Jurkat, Clone E6-1 (cell line): ENCODE measurements at regions not wholly inside any gene's neighbourhood (a gene's known extent, or its start where the extent isn't known, plus 50 kb on each side); places are given as distances from the start of the nearest gene placed in this dataset.
"Not testable (repeated sequence)": the region's sequence is repeated elsewhere in the genome, so short reads cannot be mapped to it uniquely, and the experiment has no call there.

Experiments
- DNase-seq: peaks from one replicate; pipeline ENCODE4 v3.0.0-alpha.2; 2011; ENCODE audit warnings: low read depth, low spot score
- H3K4me3 ChIP-seq: 2 replicates; pipeline ENCODE4 v1.5.1; 2011; ENCODE audit warnings: mild to moderate bottlenecking, low read length, control low read depth, moderate library complexity

DNA sequence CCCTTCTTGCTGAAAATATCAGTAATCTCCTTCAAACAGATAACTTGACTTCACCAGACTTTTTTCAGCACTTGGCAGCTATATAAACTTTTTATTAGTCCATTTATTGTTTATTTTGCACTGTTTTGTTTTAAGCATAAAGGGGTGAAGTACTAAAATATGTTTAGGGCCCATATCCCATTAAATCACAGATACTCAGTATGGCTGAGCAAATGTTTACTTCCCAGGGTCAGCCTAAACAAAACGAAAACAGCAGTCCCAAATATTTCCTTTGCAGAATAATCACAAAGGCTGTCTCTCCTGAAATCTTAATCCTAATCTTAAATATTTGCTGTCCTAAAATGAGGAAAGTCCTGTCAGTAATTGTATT lies 649.6 kb downstream of the TNS3 start:
- DNase-seq = no peak
- H3K4me3 ChIP-seq = no peak overlapping the region

DNA sequence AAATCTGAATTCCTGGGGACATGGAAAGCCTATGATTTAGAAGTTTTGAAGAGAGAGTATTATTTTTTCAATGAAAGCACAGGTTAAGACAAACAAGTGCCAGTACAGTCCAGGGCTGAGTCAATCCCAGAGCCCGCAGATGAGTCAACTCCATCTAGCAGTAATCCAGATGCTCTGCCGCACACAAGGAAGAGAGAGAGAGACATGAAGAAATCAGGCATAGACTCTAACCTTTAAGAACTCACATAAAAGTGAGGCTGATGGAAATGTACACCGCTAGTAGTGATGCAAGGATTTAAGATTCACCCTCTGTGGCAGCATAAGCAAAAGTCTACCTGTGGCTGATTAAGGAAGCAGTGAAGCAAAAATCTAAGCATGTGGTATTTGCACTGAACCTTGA lies 651.5 kb downstream of the TNS3 start:
- H3K4me3 ChIP-seq = no peak overlapping the region
- no peak for DNase-seq

DNA sequence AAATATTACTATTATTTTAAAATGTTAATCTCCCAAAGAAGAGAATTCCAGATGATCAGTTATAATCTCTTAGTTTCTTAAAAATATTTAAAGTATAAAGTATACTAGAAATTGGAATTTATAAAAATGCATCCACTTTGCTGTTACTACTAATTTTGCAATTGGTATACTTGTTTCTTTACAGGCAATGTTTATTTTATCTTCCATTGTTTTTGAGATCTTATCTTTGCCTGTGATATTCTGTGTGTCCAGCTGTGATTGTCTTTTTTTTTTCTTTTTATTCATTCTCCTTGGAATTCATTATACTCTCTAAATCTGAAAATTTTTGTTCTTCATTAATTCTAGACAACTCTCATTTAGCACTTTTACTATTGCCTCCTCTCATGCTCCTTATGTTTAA lies 652.6 kb downstream of the TNS3 start:
- DNase-seq = no peak
- H3K4me3 ChIP-seq = no peak overlapping the region

DNA sequence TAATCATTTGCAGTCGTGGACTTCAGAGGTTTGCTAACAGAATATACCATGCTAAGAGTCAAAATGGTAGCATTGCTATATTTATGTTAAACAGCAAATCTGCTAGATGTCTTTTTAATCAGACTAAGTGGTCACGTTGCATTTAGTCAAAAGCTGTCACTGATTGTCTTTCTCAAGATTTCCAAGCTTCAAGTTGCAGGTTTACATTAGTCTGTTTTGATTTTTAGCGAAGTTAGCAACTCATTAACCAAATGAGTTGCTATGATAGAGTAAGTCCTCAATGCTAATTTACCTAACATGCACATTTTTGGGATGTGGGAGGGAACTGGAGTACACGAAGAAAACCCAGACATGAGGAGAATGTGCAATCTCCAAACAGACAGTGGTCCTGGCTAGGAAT lies 653.2 kb downstream of the TNS3 start:
- no peak overlapping the region for H3K4me3 ChIP-seq
- no peak for DNase-seq

DNA sequence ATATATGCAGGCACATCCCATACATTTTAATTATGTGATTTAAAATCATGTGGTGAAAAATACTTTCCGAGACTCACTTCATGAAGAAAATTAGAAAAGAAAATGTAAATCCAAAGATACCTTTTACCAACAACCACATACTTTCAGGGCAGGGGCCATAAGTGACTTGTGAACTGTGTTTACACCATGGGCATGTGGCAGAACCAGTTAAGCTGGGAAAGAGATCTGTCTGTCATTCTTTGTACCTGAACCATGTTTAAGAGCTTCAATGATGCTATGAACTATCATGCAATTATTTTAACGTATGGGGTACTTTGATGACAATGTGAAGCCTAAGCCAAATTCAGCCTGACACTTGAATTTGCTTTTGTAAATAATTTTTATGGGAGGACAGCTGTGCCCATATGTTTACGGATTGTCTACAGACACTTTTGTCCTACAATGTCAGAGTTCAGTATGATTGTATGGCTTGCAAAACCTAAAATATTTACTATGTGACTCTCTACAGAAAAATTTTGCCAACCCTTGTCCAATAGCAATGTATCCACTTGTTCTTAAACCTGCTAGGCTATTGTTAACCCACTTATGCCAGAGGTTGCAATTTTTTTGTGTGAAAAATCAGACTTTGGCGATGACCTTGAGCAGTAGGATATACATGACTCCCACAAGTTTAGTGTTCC lies 654.6 kb downstream of the TNS3 start:
- no peak overlapping the region for H3K4me3 ChIP-seq
- no peak for DNase-seq

DNA sequence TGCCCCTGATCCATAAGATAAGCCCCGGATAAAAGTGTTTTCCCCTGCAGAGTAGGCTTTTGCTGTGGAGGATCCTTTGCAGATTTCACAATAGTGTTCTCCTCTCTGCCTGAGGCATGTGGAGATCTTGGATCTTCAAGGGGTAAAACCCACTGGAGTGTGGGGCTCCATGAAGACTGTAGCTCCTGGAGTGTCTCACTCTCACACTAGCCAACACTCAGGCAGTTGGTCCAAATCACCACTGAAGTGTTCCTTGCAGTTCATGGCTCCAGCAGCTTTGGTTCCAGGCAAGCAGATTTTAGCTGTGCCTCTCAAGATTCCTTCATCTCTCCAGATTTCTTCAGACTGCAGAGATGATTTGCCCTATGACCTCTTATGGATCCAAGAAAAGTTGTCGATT lies 665.3 kb downstream of the TNS3 start:
- H3K4me3 ChIP-seq = no peak overlapping the region
- no peak for DNase-seq

DNA sequence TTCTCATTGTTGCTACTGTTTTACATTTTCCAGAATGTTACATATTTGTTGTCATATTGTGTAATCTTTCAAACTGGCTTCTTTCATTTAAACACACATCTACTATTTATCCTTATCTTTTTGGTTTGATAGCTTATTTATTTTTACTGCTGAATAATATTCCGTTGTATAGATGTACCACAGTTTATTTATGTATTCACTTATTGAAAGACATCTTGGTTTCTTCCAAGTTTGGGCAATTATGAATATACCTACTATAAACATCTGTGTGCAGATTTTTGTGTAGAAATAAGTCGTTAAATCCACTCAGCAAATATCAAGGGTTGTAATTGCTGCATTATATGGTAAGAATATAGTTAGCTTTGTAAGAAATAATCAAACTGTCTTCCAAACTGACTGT lies 669.2 kb downstream of the TNS3 start:
- H3K4me3 ChIP-seq = no peak overlapping the region
- DNase-seq = no peak

DNA sequence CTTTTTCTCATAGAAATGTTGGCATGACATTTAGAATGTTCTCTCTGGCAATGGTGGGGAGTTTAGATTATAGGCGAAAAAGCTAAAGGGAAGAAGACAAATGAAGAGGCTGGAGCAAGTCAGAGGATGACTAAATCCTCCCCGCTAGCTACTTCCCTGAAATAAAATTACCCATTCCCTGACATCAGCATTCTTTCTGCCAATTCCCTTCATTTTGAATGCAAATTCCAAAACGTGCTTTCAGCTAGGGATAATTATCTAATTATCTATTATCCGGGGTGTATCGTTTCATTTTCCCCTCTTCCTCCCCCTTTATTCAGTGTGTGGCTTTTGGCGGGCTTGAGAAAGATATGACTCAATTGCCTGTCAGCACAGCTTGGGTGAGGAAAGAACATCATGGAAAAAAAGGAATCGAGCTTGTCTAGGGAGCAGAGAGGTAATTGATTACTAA lies 672.3 kb downstream of the TNS3 start:
- DNase-seq = no peak
- H3K4me3 ChIP-seq = no peak overlapping the region

DNA sequence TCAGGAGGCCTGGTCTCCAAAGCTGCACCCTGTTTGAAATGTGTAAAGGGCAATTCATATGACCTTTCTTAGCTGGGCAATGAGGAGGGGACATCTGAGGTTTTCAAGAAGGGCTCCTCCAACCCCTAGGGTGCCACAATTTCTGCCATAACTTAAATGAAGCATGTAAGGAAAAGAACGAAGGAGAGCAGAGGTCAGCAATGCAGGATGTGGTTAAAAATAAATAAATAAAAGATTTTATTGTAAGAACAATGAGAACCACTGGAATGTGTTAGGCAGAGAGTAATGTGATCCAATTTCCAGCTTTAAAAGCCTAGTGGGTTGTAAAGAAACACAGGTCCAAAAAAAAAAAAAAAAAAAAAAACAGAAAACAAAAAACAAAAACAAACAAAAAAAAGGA lies 673.1 kb downstream of the TNS3 start:
- no peak for DNase-seq

DNA sequence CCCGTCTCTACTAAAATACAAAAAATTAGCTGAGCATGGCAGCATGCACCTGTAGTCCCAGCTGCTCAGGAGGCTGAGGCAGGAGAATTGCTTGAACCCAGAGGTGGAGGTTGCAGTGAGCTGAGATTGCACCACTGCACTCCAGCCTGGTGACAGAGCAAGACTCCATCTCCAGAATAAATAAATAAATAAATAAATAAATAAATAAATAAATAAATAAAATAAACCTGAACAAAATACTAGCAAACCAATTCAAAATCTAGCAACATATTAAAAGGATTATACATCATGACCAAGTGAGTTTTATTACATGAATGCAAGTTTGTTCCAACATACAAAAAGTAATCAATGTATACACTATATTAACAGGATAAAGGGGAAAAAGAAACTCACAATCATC lies 677.4 kb downstream of the TNS3 start:
- H3K4me3 ChIP-seq, DNase-seq: not testable (repeated sequence)

More for the DNA sequence above, 673.1 kb downstream of the TNS3 start:
- no peak overlapping the region for H3K4me3 ChIP-seq

DNA sequence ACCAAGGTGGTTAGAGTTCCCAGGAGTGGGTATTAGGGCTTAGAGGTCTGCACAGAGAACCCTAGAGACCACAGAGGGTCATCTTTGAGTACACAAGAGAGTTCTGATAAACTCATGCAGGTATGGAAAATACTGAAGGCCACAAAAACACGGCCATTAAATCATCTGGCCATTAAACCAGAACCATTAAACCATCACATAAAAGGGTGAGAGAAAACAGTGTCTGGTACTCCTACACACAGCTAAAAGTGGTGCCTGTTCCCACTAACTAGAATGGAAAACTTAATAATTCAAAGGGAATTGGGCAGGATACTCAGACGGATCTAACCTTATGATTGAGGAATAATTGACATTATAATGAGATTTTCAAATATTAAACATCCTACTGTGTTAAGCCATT lies 679.4 kb downstream of the TNS3 start:
- no peak overlapping the region for H3K4me3 ChIP-seq
- DNase-seq = no peak

DNA sequence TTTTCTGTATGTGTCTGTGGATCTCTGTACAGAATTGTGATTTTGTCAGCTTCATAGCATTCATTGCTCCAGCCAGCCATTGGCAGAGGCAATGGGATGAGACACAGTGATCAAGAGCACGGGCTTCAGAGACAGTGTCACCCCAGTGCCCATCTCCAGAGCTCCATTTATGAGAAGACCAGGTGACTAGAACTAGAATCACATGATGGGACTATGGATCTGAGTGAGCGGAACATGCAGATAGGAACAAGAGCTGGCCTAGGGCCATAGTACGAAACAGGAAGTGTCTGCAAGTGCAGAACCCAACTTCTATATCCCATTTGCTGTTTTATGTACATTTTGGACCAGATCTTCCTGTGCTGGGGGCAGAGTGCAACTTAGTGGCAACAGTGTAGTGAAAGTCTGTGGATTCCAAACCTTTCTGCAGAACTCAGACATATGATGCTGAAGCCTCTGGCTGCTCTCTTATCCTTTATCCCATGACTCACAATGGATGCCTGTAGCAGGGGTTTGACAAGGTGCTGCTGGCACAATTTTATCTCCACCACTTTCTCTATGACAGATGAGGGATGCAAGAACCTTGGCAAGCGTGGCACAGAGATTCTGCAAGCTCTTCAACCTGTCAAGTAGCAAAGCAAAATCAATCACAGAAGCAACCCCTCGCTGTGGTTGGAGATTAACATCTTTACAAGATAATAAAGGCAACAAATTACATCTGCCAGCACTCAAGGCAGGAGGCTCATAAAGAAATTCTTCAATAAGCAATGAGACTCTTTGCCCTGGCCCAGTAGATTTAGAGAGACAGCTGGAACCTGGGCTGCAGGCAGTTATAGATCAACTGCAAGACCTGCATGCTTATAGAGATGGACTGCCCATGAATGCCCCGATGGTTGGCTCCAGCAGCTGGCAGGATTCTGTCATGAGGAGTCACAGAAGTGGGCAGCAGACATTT lies 681.3 kb downstream of the TNS3 start:
- H3K4me3 ChIP-seq = no peak overlapping the region
- no peak for DNase-seq

DNA sequence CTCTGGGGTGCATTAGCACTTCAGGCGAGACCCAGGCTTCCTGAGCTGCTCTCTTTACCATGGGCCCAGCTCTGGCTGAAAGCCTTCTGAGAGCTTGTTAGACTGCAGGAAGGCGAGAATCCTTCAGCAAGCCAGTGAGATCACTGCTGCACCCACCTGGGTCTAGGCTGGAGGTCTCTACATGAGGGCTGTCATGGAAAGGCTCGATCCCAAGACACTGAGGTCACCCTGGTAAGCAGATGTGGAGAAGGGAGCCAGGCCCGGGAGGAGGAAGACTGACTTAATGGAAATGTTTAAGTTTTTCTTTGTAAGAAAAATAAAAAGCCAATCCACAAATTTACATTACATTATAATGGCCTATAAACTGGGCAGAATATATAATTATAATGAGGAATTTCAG lies 684.5 kb downstream of the TNS3 start:
- DNase-seq = no peak
- no peak overlapping the region for H3K4me3 ChIP-seq

DNA sequence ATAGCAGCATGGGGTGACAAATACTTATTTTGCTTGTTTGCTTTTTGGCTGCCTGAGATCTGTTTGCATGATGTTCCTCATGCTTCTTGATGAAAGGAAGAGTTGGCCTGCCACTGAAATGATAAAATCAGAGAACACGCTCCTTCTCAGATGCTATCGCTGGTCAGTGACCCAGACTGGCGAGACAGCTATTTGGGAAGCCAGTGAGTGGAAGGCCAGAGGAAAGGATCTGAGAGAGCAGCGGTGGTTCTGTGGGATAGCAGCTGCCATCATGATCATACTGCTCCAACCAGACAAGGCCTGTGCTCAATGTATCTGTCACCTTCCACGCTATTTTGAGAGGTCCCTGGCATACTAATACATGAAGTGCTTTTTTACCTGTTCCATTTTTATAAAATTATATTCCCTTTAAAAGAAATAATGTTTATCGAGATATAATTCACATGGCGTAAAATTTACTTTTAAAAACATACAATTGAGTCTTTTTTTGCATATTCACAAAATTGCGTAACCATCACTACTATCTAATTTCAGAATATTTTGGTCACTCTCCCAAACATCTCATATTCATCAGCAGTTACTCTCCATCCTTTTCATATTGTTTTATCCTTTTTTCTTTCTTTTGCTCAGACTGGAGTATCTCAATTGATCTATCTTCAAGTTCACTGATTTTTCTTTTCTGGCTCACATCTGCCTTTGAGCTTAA lies 695.1 kb downstream of the TNS3 start:
- H3K4me3 ChIP-seq = no peak overlapping the region
- DNase-seq = no peak

DNA sequence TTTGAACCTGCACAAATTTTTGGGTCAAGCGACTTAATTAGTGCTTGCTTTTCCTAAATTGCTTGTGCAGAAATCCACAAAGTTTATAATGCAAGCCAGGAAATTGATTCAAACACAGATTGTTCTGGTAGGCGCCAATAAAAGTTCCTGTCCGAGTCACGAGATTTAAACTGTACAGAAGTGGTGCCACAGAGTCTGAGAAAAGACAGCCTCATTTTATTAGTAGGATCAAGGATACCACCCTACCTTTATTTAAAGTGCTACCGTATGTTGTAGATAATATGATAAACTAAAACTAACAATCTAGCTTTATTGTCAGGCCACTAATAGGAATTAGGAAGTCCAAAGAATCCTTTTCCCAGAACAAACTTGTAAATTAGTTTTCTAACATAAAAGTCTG lies 696.7 kb downstream of the TNS3 start:
- H3K4me3 ChIP-seq = no peak overlapping the region
- DNase-seq = no peak

DNA sequence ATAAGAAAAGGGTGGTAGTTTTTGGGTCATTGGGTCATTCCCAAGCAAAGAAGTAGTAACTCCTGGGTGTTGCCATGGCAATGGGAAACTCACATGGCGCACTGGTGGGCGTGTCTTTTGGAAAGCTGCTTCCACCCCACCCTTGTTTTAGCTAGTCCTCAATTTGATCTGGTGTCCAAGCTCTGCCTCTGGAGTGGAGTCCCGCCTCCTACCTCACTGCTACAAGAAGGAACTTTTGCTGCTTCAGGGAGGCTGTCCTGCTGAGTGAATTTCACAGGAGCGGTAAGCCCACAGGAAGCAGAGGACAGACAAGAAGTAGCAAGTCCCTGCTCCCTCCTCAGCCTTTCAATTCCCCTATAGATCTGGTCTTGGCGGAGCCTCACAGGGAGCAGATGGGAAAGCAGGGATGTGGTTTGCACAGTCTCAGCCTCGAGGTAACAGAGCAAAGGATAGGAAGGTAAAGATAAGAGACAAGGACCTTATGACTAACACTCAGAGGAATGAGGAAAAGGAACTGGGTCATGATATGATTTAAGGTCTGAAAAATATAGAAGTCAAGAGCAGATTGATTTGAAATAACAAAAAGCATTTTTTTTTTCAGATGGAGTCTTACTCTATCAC lies 700.3 kb downstream of the TNS3 start:
- no peak for DNase-seq
- no peak overlapping the region for H3K4me3 ChIP-seq

DNA sequence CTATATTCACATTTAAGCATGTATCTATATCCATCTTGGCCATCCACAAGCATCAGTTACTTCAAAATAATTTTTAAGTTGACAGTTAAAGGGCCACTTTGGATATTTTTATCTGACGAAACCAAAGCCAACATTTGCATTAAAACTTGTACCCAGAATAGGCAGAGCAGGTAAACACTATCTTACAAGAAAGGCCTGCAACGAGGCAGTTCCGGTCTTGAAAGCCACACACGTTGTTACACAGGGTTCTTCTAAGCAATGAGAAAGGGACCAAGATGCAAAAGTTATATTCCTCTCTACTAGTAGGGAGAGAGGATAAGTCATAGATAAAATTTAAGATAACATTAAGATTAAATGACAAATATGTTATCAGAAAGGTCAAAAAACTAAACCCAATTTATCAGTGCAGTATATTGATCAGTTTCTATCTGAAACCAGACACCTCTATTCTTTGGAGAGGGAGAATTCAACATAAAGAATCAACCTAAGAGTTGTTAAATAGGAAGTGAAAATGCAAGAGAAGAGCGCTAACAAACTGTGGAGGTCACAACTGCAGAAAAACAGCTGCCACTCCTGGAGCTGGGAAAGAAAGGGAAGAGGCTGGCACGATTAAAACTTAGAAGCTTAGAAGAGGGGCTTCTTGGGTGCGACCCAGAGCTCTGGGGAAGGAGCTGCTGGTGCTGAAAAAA lies 701.3 kb downstream of the TNS3 start:
- no peak overlapping the region for H3K4me3 ChIP-seq
- DNase-seq = no peak

DNA sequence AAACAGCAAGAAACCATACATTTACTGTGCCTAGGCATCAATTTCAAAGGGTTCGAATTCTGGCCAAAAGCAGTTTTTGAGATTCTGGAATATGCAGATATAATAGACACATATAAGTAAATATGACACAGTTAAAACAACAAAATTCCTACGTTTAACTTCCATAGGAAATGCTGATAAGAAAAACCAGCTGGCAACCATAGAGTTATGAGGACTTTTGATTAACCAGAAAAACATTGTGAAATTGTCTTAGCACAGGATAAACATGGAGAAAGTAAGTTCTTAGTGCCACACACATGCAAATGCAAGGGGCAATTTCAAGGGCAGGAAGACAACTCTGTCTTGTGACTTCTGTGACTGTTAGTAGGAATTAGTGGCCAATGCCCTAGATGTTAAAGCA lies 702.1 kb downstream of the TNS3 start:
- DNase-seq = no peak

DNA sequence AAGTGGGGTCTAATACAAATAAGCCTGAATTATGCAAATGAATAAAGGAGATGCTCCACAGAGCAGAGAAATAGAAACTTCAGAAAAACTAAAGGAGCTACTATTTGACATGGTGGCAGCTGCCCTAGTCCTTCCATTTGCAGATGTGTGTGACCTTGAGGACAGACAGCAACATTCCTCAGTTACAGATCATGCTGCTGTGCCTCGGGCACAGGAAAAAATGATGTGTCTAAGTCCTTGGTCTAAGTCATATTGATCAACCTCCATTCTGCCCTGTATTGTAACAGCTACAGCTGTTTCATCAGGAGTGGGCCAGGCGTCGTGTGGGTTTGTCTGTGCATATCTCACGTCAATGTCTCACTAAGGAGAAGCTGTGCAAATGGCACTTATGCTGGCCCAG lies 710.4 kb downstream of the TNS3 start:
- H3K4me3 ChIP-seq = no peak overlapping the region
- DNase-seq = no peak

More for the DNA sequence above, 702.1 kb downstream of the TNS3 start:
- H3K4me3 ChIP-seq = no peak overlapping the region
